PC-9 (cell line): ENCODE measurements at regions not wholly inside any gene's neighbourhood (a gene's known extent, or its start where the extent isn't known, plus 50 kb on each side); places are given as distances from the start of the nearest gene placed in this dataset.

Experiments used
- EZH2 ChIP-seq: fragments of 200-600 bp; sonication (generic); IDR thresholded peaks from 2 replicates; pipeline ENCODE4 v1.8.0; 2017; ENCODE audit warnings: antibody characterized with exemption, low read depth
- TF ChIP-seq, protein P1 (sequence below): fragments of 200-600 bp; sonication (generic); conservative IDR thresholded peaks from 2 replicates; pipeline ENCODE4 v1.6.1; 2017; ENCODE audit warnings: mixed run types, antibody characterized with exemption, mild to moderate bottlenecking, moderate library complexity

DNA sequence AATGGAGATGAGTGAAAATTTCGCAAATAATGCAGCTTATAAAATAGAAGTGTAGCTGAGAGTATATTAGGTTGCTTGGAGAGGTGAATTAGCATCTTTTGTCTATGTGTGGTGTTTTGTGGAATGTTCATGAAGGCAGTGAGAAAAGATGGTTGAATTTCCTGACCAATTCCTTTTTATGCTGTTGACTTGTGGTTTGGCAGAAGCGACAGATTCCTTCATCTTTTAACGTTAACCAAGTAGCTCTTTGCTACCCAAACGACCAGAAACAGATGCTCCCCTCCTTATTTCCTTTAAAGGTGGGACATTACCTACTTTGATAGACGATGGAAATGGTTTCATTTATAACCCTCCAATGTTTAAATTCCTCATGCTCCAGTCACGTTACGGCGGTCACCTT is 390.5 kb downstream of the QKI start:
- TF ChIP-seq, protein P1, sequence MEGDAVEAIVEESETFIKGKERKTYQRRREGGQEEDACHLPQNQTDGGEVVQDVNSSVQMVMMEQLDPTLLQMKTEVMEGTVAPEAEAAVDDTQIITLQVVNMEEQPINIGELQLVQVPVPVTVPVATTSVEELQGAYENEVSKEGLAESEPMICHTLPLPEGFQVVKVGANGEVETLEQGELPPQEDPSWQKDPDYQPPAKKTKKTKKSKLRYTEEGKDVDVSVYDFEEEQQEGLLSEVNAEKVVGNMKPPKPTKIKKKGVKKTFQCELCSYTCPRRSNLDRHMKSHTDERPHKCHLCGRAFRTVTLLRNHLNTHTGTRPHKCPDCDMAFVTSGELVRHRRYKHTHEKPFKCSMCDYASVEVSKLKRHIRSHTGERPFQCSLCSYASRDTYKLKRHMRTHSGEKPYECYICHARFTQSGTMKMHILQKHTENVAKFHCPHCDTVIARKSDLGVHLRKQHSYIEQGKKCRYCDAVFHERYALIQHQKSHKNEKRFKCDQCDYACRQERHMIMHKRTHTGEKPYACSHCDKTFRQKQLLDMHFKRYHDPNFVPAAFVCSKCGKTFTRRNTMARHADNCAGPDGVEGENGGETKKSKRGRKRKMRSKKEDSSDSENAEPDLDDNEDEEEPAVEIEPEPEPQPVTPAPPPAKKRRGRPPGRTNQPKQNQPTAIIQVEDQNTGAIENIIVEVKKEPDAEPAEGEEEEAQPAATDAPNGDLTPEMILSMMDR, result no peak
- no peak for TF ChIP-seq EZH2
